ENCODE measurements at regions not wholly inside any gene's neighbourhood (a gene's known extent, or its start where the extent isn't known, plus 50 kb on each side); places are given as distances from the start of the nearest gene placed in this dataset.
"Not testable (repeated sequence)": the region's sequence is repeated elsewhere in the genome, so short reads cannot be mapped to it uniquely, and the experiment has no call there.

GRCh38 chr5:122600924-122601323 lies 174.0 kb upstream of the SNX2 start:
- no peak for DNase-seq (ENCODE audit: low read depth)

GRCh38 chr5:122602700-122603099 lies 172.2 kb upstream of the SNX2 start:
- no peak for DNase-seq (ENCODE audit: low read depth)

GRCh38 chr5:122605236-122605635 lies 169.6 kb upstream of the SNX2 start:
- DNase-seq (ENCODE audit: low read depth): no peak

- no peak for DNase-seq (ENCODE audit: low read depth)
Measured at GRCh38 chr5:122607818-122608217, 167.1 kb upstream of the SNX2 start.

DNA sequence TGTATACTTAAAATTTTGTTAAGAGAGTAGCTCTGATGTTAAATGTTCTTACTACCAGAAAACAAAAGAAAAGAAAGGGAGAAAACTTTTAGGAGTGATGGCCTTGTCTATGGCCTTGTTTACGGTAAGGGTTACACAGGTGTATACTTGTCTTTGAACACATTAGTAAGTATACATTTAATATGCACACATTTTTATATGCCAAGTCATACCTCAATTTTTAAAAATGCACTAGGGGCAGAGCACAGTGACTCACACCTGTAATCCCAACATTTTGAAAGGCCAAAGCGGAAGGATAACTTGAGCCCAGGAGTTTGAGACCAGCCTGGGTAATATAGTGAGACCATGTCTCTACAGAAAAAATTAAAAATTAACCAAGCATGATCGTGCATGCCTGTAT lies 166.7 kb upstream of the SNX2 start:
- DNase-seq (ENCODE audit: low read depth): no peak

- no peak for DNase-seq (ENCODE audit: low read depth)
Measured at GRCh38 chr5:122611406-122611805, 163.5 kb upstream of the SNX2 start.

DNA sequence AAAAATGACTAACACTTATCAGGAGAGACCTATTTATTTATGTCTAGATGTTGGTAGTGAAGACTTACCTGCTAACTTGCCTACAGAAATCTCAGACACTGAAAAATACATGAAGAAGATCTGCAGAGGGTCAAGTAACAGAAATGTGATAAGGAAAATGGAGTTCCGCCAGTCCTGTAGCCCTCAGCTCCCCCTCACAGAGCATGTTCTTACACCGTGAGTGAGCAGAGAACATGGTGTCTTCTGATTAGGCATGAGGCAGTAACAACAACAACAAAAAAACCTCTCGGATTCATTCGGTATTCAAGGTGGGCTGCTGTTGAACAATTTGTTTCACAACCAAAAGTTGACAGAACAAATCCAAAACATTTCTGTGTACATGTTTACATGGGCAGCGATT lies 162.0 kb upstream of the SNX2 start:
- DNase-seq (ENCODE audit: low read depth): no peak

- DNase-seq (ENCODE audit: low read depth): no peak
Measured at GRCh38 chr5:122615146-122615545, 159.7 kb upstream of the SNX2 start.

DNA sequence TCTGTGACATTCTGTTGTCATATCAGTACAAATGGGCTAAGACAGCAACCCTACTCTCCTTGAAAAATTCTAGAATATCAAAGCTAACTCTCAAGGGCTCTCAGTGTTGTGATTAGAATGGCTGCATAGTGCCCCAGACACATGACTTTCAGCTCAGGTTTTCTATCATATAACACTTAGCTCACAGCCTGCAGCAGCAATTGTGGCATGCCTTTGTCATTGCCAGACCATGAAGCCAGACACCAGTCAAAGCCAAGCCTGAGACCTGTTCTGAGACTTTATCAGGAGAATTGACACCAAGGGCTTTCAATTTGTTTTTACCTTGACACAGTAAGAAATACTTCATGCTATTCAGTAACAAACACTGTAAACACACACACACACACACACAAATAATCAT lies 159.0 kb upstream of the SNX2 start:
- DNase-seq (ENCODE audit: low read depth): no peak

DNA sequence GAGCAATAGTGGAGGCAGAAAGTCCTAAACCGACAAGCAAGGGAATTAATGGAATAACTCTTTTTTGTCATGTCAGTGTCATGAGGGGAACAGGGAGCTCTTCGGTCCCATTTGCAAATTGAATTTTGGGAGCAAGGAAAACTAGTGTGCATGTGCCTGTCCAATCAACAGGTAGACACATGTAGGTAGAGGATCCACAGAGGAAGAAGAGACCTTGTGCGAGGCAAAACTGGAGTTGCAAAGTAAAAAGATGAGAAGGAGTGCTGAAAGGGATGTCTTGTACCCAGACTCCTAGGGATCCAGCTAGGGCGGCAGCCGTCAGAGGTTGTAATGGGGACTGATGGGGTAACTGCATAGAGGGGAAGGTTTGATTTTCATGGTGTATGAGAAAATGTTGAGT lies 156.8 kb upstream of the SNX2 start:
- DNase-seq (ENCODE audit: low read depth): not testable (repeated sequence)

DNA sequence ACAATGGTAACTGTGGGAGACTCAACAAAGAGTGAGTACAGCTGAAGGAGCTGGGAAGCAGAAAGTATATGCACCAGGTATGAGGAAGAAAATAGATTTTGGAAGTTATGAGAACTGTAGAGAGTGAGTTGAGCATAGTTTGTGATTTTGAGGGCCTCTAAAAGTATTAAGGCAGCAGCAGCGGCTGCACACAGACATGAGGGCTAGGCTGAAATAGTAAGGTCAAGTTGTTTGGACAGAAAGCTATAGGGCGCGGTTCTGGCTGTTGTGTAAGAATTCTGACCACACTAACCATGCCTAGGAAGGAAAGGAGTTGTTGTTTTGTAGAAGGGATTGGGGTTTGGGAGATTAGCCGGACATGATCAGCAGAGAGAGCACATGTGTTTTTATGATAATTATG lies 154.1 kb upstream of the SNX2 start:
- not testable (repeated sequence) for DNase-seq (ENCODE audit: low read depth)

DNA sequence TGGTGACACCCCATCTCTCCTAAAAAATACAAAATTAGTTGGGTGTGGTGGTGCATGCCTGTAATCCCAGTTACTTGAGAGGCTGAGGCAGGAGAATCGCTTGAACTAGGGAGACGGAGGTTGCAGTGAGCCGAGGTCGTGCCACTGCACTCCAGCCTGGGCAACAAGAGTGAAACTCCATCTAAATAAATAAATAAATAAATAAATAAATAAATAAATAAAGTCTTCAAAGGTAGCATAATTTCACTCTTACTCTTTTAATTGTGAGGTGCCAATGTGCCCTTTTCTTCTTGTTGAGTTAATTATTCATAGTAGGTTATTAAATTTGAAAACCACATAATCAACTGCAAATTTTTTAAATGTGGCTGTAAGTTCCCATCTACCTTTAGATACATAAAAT lies 146.2 kb upstream of the SNX2 start:
- not testable (repeated sequence) for DNase-seq (ENCODE audit: low read depth)

- DNase-seq (ENCODE audit: low read depth): no peak
Measured at GRCh38 chr5:122629121-122629677, 145.7 kb upstream of the SNX2 start.

GRCh38 chr5:122638581-122638980 lies 136.3 kb upstream of the SNX2 start:
- no peak for DNase-seq (ENCODE audit: low read depth)

DNA sequence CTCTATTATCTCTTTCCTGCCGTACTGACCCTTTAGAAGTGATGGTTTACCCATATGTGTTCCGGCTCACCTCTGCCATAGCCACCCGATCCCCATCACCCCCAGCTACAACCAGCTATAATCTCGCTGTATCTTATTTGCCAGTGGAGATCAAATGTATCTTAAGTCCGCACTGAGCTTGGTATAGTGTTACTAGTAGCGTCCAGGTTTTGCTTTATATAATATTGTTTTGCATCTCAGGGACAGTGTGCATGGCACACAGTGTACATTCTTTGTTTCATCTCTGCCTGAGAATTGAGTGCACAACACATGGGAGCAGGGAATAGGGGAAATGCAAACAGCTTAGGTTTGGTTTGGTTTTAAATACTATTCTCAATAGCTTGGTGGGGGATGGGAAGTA lies 135.8 kb upstream of the SNX2 start:
- no peak for DNase-seq (ENCODE audit: low read depth)

GRCh38 chr5:122639864-122640263 lies 135.0 kb upstream of the SNX2 start:
- no peak for DNase-seq (ENCODE audit: low read depth)

DNA sequence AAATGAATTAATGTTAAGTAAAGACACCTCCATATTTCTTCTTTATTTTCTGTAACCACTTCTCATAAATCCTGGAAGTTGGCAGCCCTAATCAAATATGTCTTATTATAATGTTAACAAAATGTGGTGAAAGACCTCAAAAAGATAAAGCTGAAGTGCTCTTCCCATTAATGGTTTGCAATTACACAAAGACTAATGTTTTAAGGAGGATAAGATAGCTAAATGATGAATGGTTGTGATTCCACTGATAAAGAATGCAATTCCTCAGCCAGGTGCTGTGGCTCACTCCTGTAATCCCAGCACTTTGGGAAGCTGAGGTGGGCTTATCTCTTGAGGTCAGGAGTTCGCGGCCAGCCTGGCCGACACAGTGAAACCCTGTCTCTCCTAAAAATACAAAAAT lies 125.8 kb upstream of the SNX2 start:
- DNase-seq (ENCODE audit: low read depth): no peak

- DNase-seq (ENCODE audit: low read depth): no peak
Measured at GRCh38 chr5:122653087-122654017, 121.5 kb upstream of the SNX2 start.

- DNase-seq (ENCODE audit: low read depth): no peak
Measured at GRCh38 chr5:122656160-122656559, 118.7 kb upstream of the SNX2 start.

DNA sequence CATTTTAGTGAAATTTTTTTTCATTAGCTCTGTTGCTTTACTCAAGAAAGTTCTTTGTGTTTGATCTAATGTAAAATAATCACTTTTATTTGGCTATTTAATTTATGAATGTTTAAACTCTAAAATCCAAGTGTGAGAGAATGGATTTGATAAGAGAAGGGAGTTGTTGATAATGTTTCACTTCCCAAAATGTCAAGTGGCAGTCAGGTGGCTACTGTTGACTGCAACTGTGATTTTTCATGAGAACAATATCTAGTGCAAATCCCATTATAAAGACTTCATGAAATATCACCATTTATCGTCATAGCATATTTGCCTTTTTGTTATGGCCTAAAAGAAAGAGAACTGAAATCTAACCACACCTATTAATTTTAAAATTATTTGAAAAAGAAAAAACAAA lies 118.3 kb upstream of the SNX2 start:
- no peak for DNase-seq (ENCODE audit: low read depth)

GRCh38 chr5:122661496-122662180 lies 113.2 kb upstream of the SNX2 start:
- no peak for DNase-seq (ENCODE audit: low read depth)

DNA sequence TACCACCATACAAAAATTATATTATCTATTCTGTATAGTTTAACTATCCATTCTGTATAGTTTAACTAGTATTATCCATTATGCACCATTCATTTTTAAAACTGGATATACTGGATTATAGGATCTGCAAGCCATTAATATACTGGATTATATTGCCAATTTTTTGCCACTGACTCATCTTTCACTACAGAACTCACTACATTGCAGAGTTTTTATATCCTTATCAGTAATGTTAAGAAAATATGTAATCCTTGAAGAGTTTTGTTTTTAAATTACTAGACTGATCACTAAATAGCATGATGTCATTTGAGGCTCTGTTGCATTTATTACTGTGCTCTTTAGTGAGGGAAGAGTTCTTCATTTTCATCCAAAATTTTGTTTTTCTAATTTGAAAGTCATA lies 109.8 kb upstream of the SNX2 start:
- no peak for DNase-seq (ENCODE audit: low read depth)

- no peak for DNase-seq (ENCODE audit: low read depth)
Measured at GRCh38 chr5:122668552-122668951, 106.3 kb upstream of the SNX2 start.

Measured in HS-27A (cell line).